ENCODE measurements at regions not wholly inside any gene's neighbourhood (a gene's known extent, or its start where the extent isn't known, plus 50 kb on each side); places are given as distances from the start of the nearest gene placed in this dataset.

DNA sequence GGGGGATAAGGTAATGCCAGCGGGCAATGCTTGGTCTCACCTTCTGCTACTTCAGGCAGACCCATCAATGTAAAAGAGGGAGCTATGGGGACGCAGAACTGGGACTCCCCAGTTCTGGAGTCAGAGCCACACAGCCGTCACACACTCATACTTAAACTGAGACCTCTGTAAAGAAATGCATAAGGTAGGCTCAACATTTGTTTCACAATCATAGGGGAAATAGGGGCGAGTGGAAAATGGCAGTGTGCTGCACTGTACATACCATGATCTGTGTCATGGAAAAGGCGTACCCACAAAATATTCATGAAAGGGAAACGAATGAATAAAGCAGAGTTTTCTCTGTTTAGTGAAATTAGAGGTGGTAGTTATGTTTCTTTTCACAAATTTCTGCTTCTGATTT, 318.0 kb upstream of the NPVF start:
- TF ChIP-seq, protein P1, sequence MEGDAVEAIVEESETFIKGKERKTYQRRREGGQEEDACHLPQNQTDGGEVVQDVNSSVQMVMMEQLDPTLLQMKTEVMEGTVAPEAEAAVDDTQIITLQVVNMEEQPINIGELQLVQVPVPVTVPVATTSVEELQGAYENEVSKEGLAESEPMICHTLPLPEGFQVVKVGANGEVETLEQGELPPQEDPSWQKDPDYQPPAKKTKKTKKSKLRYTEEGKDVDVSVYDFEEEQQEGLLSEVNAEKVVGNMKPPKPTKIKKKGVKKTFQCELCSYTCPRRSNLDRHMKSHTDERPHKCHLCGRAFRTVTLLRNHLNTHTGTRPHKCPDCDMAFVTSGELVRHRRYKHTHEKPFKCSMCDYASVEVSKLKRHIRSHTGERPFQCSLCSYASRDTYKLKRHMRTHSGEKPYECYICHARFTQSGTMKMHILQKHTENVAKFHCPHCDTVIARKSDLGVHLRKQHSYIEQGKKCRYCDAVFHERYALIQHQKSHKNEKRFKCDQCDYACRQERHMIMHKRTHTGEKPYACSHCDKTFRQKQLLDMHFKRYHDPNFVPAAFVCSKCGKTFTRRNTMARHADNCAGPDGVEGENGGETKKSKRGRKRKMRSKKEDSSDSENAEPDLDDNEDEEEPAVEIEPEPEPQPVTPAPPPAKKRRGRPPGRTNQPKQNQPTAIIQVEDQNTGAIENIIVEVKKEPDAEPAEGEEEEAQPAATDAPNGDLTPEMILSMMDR (IDR thresholded peaks at IDR 0.05; ENCODE audit: insufficient read depth, low read length) = no peak
- TF ChIP-seq, protein P2, sequence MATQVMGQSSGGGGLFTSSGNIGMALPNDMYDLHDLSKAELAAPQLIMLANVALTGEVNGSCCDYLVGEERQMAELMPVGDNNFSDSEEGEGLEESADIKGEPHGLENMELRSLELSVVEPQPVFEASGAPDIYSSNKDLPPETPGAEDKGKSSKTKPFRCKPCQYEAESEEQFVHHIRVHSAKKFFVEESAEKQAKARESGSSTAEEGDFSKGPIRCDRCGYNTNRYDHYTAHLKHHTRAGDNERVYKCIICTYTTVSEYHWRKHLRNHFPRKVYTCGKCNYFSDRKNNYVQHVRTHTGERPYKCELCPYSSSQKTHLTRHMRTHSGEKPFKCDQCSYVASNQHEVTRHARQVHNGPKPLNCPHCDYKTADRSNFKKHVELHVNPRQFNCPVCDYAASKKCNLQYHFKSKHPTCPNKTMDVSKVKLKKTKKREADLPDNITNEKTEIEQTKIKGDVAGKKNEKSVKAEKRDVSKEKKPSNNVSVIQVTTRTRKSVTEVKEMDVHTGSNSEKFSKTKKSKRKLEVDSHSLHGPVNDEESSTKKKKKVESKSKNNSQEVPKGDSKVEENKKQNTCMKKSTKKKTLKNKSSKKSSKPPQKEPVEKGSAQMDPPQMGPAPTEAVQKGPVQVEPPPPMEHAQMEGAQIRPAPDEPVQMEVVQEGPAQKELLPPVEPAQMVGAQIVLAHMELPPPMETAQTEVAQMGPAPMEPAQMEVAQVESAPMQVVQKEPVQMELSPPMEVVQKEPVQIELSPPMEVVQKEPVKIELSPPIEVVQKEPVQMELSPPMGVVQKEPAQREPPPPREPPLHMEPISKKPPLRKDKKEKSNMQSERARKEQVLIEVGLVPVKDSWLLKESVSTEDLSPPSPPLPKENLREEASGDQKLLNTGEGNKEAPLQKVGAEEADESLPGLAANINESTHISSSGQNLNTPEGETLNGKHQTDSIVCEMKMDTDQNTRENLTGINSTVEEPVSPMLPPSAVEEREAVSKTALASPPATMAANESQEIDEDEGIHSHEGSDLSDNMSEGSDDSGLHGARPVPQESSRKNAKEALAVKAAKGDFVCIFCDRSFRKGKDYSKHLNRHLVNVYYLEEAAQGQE (IDR thresholded peaks at IDR 0.05; ENCODE audit: insufficient replicate concordance, low read depth) = no peak

Measured in HL-60 (cell line).